PC-9 (cell line): ENCODE measurements at regions not wholly inside any gene's neighbourhood (a gene's known extent, or its start where the extent isn't known, plus 50 kb on each side); places are given as distances from the start of the nearest gene placed in this dataset.

Experiments used
- EZH2 ChIP-seq: fragments of 200-600 bp; sonication (generic); IDR thresholded peaks from 2 replicates; pipeline ENCODE4 v1.8.0; 2017; ENCODE audit warnings: antibody characterized with exemption, low read depth
- TF ChIP-seq, protein P1 (sequence below): fragments of 200-600 bp; sonication (generic); conservative IDR thresholded peaks from 2 replicates; pipeline ENCODE4 v1.6.1; 2017; ENCODE audit warnings: mixed run types, antibody characterized with exemption, mild to moderate bottlenecking, moderate library complexity

- TF ChIP-seq, protein P1, sequence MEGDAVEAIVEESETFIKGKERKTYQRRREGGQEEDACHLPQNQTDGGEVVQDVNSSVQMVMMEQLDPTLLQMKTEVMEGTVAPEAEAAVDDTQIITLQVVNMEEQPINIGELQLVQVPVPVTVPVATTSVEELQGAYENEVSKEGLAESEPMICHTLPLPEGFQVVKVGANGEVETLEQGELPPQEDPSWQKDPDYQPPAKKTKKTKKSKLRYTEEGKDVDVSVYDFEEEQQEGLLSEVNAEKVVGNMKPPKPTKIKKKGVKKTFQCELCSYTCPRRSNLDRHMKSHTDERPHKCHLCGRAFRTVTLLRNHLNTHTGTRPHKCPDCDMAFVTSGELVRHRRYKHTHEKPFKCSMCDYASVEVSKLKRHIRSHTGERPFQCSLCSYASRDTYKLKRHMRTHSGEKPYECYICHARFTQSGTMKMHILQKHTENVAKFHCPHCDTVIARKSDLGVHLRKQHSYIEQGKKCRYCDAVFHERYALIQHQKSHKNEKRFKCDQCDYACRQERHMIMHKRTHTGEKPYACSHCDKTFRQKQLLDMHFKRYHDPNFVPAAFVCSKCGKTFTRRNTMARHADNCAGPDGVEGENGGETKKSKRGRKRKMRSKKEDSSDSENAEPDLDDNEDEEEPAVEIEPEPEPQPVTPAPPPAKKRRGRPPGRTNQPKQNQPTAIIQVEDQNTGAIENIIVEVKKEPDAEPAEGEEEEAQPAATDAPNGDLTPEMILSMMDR: no peak
- TF ChIP-seq EZH2: no peak
Observed at GRCh38 chr6:84458271-84458670, 230.8 kb upstream of the CEP162 start.
